ENCODE measurements at regions not wholly inside any gene's neighbourhood (a gene's known extent, or its start where the extent isn't known, plus 50 kb on each side); places are given as distances from the start of the nearest gene placed in this dataset.

GRCh38 chr18:46246101-46246500, 141.9 kb downstream of the HAUS1 start:
- no peak for TF ChIP-seq CTCF (conservative IDR thresholded peaks at IDR 0.05)

GRCh38 chr18:46247942-46248341, 143.8 kb downstream of the HAUS1 start:
- peak overlapping the region; percentile 97 for H3K27ac ChIP-seq
- no peak for TF ChIP-seq CTCF (conservative IDR thresholded peaks at IDR 0.05)

More at GRCh38 chr18:46246101-46246500, 141.9 kb downstream of the HAUS1 start:
- no peak overlapping the region for H3K27ac ChIP-seq

DNA sequence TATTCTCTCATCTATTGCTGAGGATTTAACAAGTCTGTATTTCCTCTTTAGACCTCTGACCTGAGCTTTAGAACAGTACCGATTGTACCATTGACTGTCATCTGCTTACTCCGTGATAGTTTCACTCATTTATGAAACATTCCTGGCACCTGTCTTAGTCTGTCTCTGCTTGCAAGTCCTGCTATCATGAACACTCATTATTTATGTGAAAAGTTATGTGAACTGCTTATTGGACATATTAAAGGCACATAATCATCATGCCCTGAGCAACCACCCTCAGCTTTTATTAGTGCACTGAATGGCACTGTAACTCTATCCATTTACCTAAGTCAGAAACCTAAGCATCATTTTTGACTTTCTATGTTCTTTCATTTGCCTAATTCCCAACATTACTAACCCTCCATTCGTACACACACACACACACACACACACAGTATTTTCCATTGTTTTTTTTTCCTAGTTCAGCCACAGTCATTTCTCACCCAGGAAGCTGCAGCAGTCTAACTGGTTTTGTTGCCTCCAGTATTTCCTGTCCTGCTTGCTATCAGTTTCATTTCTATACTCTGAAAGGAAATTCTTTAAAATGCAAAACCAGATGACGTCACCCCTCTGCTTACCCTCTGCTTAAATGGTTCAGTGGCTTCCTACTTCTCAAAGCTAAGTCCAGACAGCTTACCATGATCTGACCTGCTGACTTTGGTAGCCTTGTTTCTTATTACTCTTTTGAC, 146.1 kb downstream of the HAUS1 start:
- TF ChIP-seq CTCF (conservative IDR thresholded peaks at IDR 0.05) = no peak

DNA sequence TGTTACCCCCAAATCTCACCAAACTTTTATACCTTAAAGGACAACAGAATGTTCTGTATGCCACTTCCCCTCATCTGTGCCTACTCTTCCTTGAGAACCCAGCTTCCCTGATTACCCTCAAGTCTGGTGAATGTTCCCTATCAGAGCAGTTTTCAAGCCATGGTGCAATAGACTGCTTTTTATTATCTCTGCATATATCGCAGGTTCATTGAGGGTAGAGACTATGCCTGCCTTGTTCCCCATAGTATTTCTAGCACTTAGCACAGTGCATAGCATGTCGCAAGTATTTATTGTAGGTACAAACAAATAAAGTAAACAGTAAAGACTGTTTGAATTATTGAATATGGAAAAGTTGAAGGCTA, 146.6 kb downstream of the HAUS1 start:
- no peak for TF ChIP-seq CTCF (conservative IDR thresholded peaks at IDR 0.05)
- H3K27ac ChIP-seq = peak overlapping the region; percentile 97

More for the DNA sequence above, 146.1 kb downstream of the HAUS1 start:
- peak overlapping the region; percentile 97 for H3K27ac ChIP-seq

- peak overlapping the region; percentile 97; the same call in 1 of the 2 replicates for H3K27ac ChIP-seq
- no peak for TF ChIP-seq CTCF (conservative IDR thresholded peaks at IDR 0.05)
Observed at GRCh38 chr18:46252759-46253158, 148.6 kb downstream of the HAUS1 start.

DNA sequence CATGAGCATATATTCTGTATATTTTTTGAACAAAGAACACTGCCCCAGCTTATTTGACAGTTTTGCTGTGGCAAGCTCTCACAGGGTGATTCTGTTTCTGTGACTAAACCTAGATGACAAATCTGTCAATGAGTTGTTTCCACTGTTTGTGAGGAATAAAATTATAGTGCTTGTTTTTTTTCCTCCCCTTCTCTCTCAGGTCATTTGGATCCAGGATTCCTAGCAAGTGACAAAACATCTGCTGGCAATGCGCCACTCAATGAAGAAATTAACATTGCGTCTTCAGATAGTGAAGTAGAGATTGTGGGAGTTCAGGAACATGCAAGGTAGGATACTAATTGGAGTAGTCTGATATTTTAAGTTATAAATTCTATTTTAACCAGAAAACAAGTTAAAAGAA, 149.3 kb downstream of the HAUS1 start:
- TF ChIP-seq CTCF (conservative IDR thresholded peaks at IDR 0.05) = no peak
- no peak overlapping the region; the same call in 1 of the 2 replicates for H3K27ac ChIP-seq

- no peak for TF ChIP-seq CTCF (conservative IDR thresholded peaks at IDR 0.05)
- H3K27ac ChIP-seq = peak overlapping the region; percentile 77
Observed at GRCh38 chr18:46256078-46256477, 151.9 kb downstream of the HAUS1 start.

All from VCaP (cell line).